Activated CD4-positive, alpha-beta memory T cell treated with anti-CD3 and anti-CD28 coated beads for 36 hours (primary cell): ENCODE measurements at regions not wholly inside any gene's neighbourhood (a gene's known extent, or its start where the extent isn't known, plus 50 kb on each side); places are given as distances from the start of the nearest gene placed in this dataset.
"Not testable (repeated sequence)": the region's sequence is repeated elsewhere in the genome, so short reads cannot be mapped to it uniquely, and the experiment has no call there.

Experiments used
- CTCF ChIA-PET: fragments of 350-600 bp; sonication (Branson Sonifier 250); formaldehyde crosslinking; loops from one replicate; lab custom pipeline; 2021; ENCODE audit warnings: antibody characterized with exemption, inconsistent platforms; lab: Charles Lee
- POLR2A ChIA-PET: fragments of 350-600 bp; sonication (Branson Sonifier 250); formaldehyde crosslinking; loops from one replicate; lab custom pipeline; 2021; ENCODE audit warnings: antibody characterized with exemption; lab: Charles Lee
- DNase-seq: peaks from one replicate; pipeline ENCODE4 v3.0.0-alpha.2; 2020
- H3K27ac Mint-ChIP-seq: one replicate; pipeline ENCODE4 v1.8.0; 2021; ENCODE audit warnings: mixed read lengths
- H3K27me3 Mint-ChIP-seq: one replicate; pipeline ENCODE4 v1.8.0; 2021; ENCODE audit warnings: mixed read lengths
- H3K36me3 Mint-ChIP-seq: one replicate; pipeline ENCODE4 v1.8.0; 2021; ENCODE audit warnings: mixed read lengths
- H3K4me1 Mint-ChIP-seq: one replicate; pipeline ENCODE4 v1.8.0; 2021; ENCODE audit warnings: low read depth, mixed read lengths
- H3K4me3 Mint-ChIP-seq: one replicate; pipeline ENCODE4 v1.8.0; 2021; ENCODE audit warnings: mild to moderate bottlenecking, mixed read lengths
- H3K9me3 Mint-ChIP-seq: one replicate; pipeline ENCODE4 v1.8.0; 2021; ENCODE audit warnings: mixed read lengths
- intact Hi-C: fragments of 100-400 bp; cut with micrococcal nuclease; formaldehyde crosslinking; loops from one replicate; pipeline ENCODE4 v1.15.1; 2023

DNA sequence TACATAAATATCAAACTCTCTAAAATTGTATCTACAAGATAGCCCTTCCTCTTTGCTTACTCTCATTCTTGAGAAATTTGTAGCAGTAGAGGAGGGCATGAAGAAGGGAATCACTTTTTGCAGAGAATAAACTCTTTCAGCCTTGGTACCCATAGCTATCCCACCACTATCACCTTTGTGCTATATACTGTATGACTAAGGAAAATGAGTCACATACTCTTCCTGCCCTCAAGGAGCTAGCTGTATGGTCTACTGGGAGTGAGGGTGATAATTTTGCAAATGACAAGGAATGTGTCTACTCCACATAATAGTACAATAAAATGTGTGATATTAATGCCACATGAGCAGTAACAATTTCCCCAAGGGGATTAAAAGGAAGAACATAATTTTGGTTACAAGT is 184.6 kb upstream of the WSB1 start:
- CTCF ChIA-PET = no interaction called here
- Mint-ChIP-seq H3K9me3 (no peaks in the 10 kb centered on the region), H3K36me3 (no peaks in the 10 kb centered on the region), H3K27me3 (peaks cover 5% of the 10 kb centered on the region), H3K4me3 (no peak overlapping the region), H3K4me1 (no peaks in the 10 kb centered on the region), H3K27ac (no peak overlapping the region)
- intact Hi-C loops = no loop called here
- no peak for DNase-seq
- POLR2A ChIA-PET = no interaction called here

DNA sequence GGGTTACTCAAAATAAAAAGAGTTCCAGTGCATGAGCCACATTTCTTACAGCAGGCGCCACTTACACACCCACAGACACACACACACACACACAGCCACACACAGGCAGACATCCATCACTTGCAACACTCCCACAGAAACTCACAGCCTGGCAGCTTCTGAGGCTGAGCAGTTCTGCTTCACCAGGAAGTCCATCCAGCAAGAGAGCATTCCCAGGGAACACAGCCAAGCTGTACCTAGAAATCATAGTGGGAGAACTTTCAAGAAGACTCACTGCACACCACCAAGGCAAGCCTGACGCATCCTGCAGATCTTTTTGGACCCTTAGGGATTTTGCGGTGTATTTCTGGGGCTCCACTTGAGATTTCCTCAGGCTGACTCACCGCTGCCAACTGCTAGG is 140.9 kb upstream of the WSB1 start:
- no peak for DNase-seq
- no peaks in the 10 kb centered on the region for H3K36me3 Mint-ChIP-seq
- H3K9me3 Mint-ChIP-seq = peaks cover 1% of the 10 kb centered on the region
- H3K4me1 Mint-ChIP-seq = no peaks in the 10 kb centered on the region
- no peak overlapping the region for H3K4me3 Mint-ChIP-seq
- CTCF ChIA-PET = no interaction called here
- POLR2A ChIA-PET = no interaction called here
- intact Hi-C loops = no loop called here
- no peaks in the 10 kb centered on the region for H3K27me3 Mint-ChIP-seq
- no peak overlapping the region for H3K27ac Mint-ChIP-seq

- no peaks in the 10 kb centered on the region for H3K4me1 Mint-ChIP-seq
- DNase-seq = no peak
- H3K27ac Mint-ChIP-seq = no peak overlapping the region
- H3K4me3 Mint-ChIP-seq = no peak overlapping the region
- no peaks in the 10 kb centered on the region for H3K27me3 Mint-ChIP-seq
- no peaks in the 10 kb centered on the region for H3K36me3 Mint-ChIP-seq
- CTCF ChIA-PET = no interaction called here
- intact Hi-C loops = no loop called here
- no peaks in the 10 kb centered on the region for H3K9me3 Mint-ChIP-seq
- POLR2A ChIA-PET = no interaction called here
Observed at GRCh38 chr17:27155866-27156265, 138.0 kb upstream of the WSB1 start.

DNA sequence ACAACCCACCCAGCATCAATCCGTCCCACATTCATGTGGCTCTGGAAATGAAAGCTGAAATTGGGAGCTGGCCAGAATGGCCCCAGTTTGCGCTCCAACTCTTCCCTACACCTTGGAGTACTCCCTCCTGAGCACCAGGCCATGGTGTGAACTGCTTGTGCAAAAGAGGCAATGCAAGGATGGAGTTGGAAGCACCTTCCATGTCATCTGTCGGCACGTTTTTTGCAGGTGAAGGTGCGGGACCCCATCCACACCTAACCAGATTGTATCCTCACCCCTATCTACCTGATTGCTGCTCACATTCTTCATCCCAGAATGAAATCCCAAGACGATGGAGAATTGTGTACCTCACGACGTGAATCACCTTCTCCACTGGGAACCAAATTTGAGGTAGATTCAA is 136.6 kb upstream of the WSB1 start:
- H3K9me3 Mint-ChIP-seq = no peaks in the 10 kb centered on the region
- H3K4me3 Mint-ChIP-seq = no peak overlapping the region
- H3K4me1 Mint-ChIP-seq = no peaks in the 10 kb centered on the region
- intact Hi-C loops = no loop called here
- no peaks in the 10 kb centered on the region for H3K27me3 Mint-ChIP-seq
- H3K27ac Mint-ChIP-seq = no peak overlapping the region
- CTCF ChIA-PET = no interaction called here
- no peaks in the 10 kb centered on the region for H3K36me3 Mint-ChIP-seq
- POLR2A ChIA-PET = no interaction called here
- DNase-seq = no peak

DNA sequence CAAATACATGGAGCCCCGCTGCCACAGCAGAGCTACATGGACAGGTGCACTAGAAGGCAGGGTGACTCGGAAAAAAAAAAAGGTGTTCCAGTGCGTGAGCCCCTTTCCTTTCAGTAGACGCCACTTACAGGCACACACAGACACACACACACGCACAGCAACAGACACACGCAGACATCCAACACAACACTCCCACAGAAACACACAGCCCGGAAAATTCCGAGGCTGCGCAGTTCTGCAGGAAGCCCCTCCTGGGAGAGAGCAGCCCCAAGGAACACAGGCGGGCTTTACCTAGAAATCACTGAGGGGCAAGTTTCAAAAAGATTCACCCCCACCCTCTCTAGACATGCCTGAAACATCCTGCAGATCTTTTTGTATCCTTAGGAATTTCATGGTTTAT is 136.0 kb upstream of the WSB1 start:
- H3K4me1 Mint-ChIP-seq = no peaks in the 10 kb centered on the region
- no peak overlapping the region for H3K27ac Mint-ChIP-seq
- intact Hi-C loops = no loop called here
- DNase-seq = no peak
- no peak overlapping the region for H3K4me3 Mint-ChIP-seq
- ChIA-PET CTCF (no interaction called here), POLR2A (no interaction called here)
- no peaks in the 10 kb centered on the region for H3K27me3 Mint-ChIP-seq
- no peaks in the 10 kb centered on the region for H3K36me3 Mint-ChIP-seq
- H3K9me3 Mint-ChIP-seq = no peaks in the 10 kb centered on the region

DNA sequence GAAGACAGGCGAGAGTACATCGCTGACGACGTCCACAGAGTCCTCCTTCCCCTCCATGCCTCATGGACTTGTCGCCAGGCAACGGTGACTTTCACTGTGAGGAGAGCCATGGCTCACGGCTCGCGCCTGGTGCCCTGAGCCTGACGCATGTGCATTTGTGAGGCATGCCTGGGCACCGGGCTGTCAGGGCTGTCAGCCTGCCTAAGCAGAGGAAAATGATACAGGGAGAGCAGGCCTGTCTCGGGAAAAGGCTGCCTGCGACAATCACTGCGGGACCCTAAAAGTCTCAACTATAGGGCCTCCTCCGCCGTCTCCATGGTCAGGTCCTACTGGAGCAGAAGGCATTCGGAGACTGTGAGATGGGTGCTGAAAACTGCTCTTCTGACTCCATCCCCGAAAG is 135.5 kb upstream of the WSB1 start:
- Mint-ChIP-seq H3K4me1 (no peaks in the 10 kb centered on the region), H3K9me3 (no peaks in the 10 kb centered on the region), H3K27me3 (no peaks in the 10 kb centered on the region), H3K27ac (no peak overlapping the region), H3K36me3 (no peaks in the 10 kb centered on the region), H3K4me3 (no peak overlapping the region)
- intact Hi-C loops = no loop called here
- CTCF ChIA-PET = no interaction called here
- DNase-seq = no peak
- POLR2A ChIA-PET = no interaction called here

DNA sequence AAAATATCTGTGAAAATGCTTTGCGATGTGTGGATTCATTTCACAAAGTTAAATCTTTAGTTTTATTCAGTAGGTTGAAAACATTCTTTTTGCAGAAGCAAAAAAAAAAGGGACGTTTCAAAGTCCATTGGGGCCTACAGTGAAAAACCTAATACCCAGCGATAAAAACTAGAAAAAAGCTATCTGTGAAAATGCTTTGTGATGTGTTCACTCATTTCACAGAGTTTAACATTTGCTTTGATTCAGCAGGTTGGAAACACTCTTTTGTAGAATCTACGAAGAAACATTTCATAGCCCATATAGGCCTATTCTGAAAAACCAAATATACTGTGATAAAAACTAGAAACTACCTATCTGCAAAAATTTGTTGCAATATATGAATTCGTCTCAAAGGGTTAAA is 113.6 kb upstream of the WSB1 start:
- Mint-ChIP-seq H3K4me1 (no peaks in the 10 kb centered on the region), H3K36me3 (peaks cover 7% of the 10 kb centered on the region), H3K27me3 (no peaks in the 10 kb centered on the region), H3K9me3 (peaks cover 23% of the 10 kb centered on the region), H3K27ac (no peak overlapping the region), H3K4me3 (no peak overlapping the region)
- intact Hi-C loops = no loop called here
- CTCF ChIA-PET = no interaction called here
- DNase-seq = no peak
- POLR2A ChIA-PET = no interaction called here

GRCh38 chr17:27181379-27181925 is 112.5 kb upstream of the WSB1 start:
- CTCF ChIA-PET, H3K27ac Mint-ChIP-seq: not testable (repeated sequence)

DNA sequence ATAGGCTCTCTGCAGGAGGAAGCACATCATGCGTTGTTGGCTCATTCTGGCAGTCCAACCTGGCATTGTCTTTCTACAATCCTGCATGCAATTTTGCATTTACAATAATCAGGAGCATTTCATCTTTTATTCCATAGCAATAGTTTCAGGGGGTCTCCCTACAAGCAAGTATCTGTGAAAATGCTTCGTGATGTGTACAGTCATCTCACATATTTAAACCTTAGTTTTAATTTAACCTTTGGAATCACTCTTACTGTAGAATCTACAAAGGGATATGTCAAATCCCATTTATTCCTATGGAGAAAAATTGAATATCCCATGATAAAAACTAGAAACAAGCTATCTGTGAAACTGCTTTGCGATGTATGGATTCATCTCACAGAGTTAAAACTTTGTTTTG is 112.0 kb upstream of the WSB1 start:
- Mint-ChIP-seq H3K27ac (no peak overlapping the region), H3K27me3 (no peaks in the 10 kb centered on the region), H3K36me3 (peaks cover 8% of the 10 kb centered on the region), H3K4me1 (no peaks in the 10 kb centered on the region), H3K9me3 (peaks cover 23% of the 10 kb centered on the region), H3K4me3 (no peak overlapping the region)
- CTCF ChIA-PET = no interaction called here
- intact Hi-C loops = no loop called here
- DNase-seq = no peak
- POLR2A ChIA-PET = no interaction called here

More at GRCh38 chr17:27181379-27181925, 112.5 kb upstream of the WSB1 start:
- H3K36me3 Mint-ChIP-seq, DNase-seq, H3K4me1 Mint-ChIP-seq, H3K4me3 Mint-ChIP-seq, intact Hi-C loops, H3K27me3 Mint-ChIP-seq, POLR2A ChIA-PET: not testable (repeated sequence)
- H3K9me3 Mint-ChIP-seq = peaks cover 23% of the 10 kb centered on the region

DNA sequence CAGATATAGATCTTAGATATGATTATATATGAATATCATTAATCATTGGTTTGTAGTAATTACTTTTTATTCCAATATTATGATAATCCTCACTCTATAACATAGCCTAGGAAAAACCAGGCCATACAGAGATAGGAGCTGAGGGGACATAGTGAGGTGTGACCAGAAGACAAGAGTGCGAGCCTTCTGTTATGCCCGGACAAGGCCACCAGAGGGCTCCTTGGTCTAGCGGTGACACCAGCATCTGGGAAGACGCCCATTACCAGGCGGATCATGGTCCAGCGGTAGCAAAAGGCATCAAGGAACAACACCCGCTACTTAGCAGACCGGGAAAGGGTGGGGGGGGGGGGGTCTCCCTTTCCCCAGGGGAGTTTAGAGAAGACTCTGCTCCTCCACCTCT is 96.4 kb upstream of the WSB1 start:
- H3K4me1 Mint-ChIP-seq, H3K4me3 Mint-ChIP-seq, H3K27ac Mint-ChIP-seq: not testable (repeated sequence)

GRCh38 chr17:27199948-27200347 is 94.0 kb upstream of the WSB1 start:
- ChIA-PET POLR2A (no interaction called here), CTCF (interaction anchor here (1.2 kb wide), 1 partner anchor 133 kb away, joined by 5 read pairs; no protein-coding TSS in a partner anchor)
- Mint-ChIP-seq H3K9me3 (no peaks in the 10 kb centered on the region), H3K4me3 (no peak overlapping the region), H3K36me3 (no peaks in the 10 kb centered on the region), H3K27ac (no peak overlapping the region), H3K27me3 (no peaks in the 10 kb centered on the region), H3K4me1 (no peaks in the 10 kb centered on the region)
- no peak for DNase-seq
- intact Hi-C loops = loop anchor here (5.0 kb wide), 1 partner anchor 1077 kb away; no protein-coding TSS in a partner anchor

More for the DNA sequence above, 96.4 kb upstream of the WSB1 start:
- DNase-seq = peak; percentile 25
- H3K9me3 Mint-ChIP-seq, POLR2A ChIA-PET, H3K27me3 Mint-ChIP-seq, H3K36me3 Mint-ChIP-seq: not testable (repeated sequence)
- CTCF ChIA-PET = interaction anchor here (3.3 kb wide), 1 partner anchor 135 kb away, joined by 16 read pairs; no protein-coding TSS in a partner anchor
- intact Hi-C loops = loop anchor here (5.0 kb wide), 1 partner anchor 1080 kb away; no protein-coding TSS in a partner anchor

DNA sequence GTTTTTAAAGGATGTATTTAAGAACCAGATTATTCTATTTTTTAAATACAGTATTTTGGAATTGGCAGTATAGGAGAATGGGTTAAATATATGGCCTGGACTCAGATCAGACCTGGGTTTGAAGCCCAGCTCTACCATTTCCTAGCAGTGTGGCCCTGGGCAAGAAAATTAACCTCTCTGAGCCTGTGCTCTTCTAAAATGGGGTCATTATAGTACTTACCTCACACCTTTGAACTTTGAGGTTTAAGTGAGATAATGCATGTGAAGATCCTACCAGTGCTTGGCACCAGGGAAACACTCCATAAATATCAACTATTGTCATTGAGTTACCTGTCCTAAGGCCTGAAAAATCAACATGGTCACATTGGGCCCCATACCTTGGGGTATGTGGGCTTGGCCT is 93.4 kb upstream of the WSB1 start:
- intact Hi-C loops = no loop called here
- Mint-ChIP-seq H3K27me3 (no peaks in the 10 kb centered on the region), H3K27ac (no peak overlapping the region), H3K36me3 (no peaks in the 10 kb centered on the region), H3K4me1 (no peaks in the 10 kb centered on the region), H3K9me3 (no peaks in the 10 kb centered on the region), H3K4me3 (no peak overlapping the region)
- POLR2A ChIA-PET = no interaction called here
- CTCF ChIA-PET = no interaction called here
- no peak for DNase-seq

- no peak for DNase-seq
- POLR2A ChIA-PET = no interaction called here
- Mint-ChIP-seq H3K27me3 (no peaks in the 10 kb centered on the region), H3K36me3 (no peaks in the 10 kb centered on the region), H3K4me3 (no peak overlapping the region), H3K9me3 (peaks cover 5% of the 10 kb centered on the region), H3K27ac (no peak overlapping the region), H3K4me1 (peaks cover 3% of the 10 kb centered on the region)
- intact Hi-C loops = no loop called here
- CTCF ChIA-PET = interaction anchor here (0.6 kb wide), 1 partner anchor 203 kb away, joined by 4 read pairs; no protein-coding TSS in a partner anchor
Observed at GRCh38 chr17:27203241-27203640, 90.7 kb upstream of the WSB1 start.
